ENCODE measurements at regions not wholly inside any gene's neighbourhood (a gene's known extent, or its start where the extent isn't known, plus 50 kb on each side); places are given as distances from the start of the nearest gene placed in this dataset.

GRCh38 chr3:65029130-65029529, 341.3 kb upstream of the ADAMTS9 start:
- Histone ChIP-seq H3K4me1 (no peaks in the 10 kb centered on the region), H3K36me3 (no peaks in the 10 kb centered on the region), H3K9me3 (no peaks in the 10 kb centered on the region), H3K27me3 (no peaks in the 10 kb centered on the region), H3K27ac (no peak overlapping the region), H3K4me3 (no peak overlapping the region)
- TF ChIP-seq CTCF (IDR thresholded peaks at IDR 0.05): no peak
- DNase-seq: no peak
- intact Hi-C loops (cut with DNase I; ENCODE audit: low total_unique reads): no loop called here

GRCh38 chr3:65028024-65028423, 340.2 kb upstream of the ADAMTS9 start:
- intact Hi-C loops (cut with DNase I; ENCODE audit: low total_unique reads): no loop called here
- TF ChIP-seq CTCF (IDR thresholded peaks at IDR 0.05): no peak
- Histone ChIP-seq H3K4me1 (no peaks in the 10 kb centered on the region), H3K4me3 (no peak overlapping the region), H3K27me3 (no peaks in the 10 kb centered on the region), H3K27ac (no peak overlapping the region), H3K36me3 (peaks cover 0 to under 1% (median 0%) of the 10 kb centered on the region in 3 donors), H3K9me3 (no peaks in the 10 kb centered on the region)
- no peak for DNase-seq

GRCh38 chr3:65027335-65027734, 339.5 kb upstream of the ADAMTS9 start:
- no peak for TF ChIP-seq CTCF (IDR thresholded peaks at IDR 0.05)
- Histone ChIP-seq H3K4me3 (no peak overlapping the region), H3K27me3 (no peaks in the 10 kb centered on the region), H3K4me1 (no peaks in the 10 kb centered on the region), H3K36me3 (peaks cover 0 to 8% (median 0%) of the 10 kb centered on the region in 3 donors), H3K9me3 (no peaks in the 10 kb centered on the region), H3K27ac (no peak overlapping the region)
- DNase-seq: no peak
- intact Hi-C loops (cut with DNase I; ENCODE audit: low total_unique reads): no loop called here

- no peak overlapping the region for H3K27ac ChIP-seq
- peaks cover 0 to 8% (median 0%) of the 10 kb centered on the region in 3 donors for H3K36me3 ChIP-seq
- no peaks in the 10 kb centered on the region for H3K4me1 ChIP-seq
- DNase-seq: no peak
- H3K9me3 ChIP-seq: no peaks in the 10 kb centered on the region
- no peak overlapping the region for H3K4me3 ChIP-seq
- TF ChIP-seq CTCF (IDR thresholded peaks at IDR 0.05): no peak
- intact Hi-C loops (cut with DNase I; ENCODE audit: low total_unique reads): no loop called here
- H3K27me3 ChIP-seq: no peaks in the 10 kb centered on the region
Observed at GRCh38 chr3:65026151-65026550, 338.4 kb upstream of the ADAMTS9 start.

- H3K27me3 ChIP-seq: no peaks in the 10 kb centered on the region
- intact Hi-C loops (cut with DNase I; ENCODE audit: low total_unique reads): no loop called here
- no peak overlapping the region for H3K4me3 ChIP-seq
- no peak for DNase-seq
- no peak for TF ChIP-seq CTCF (IDR thresholded peaks at IDR 0.05)
- no peak overlapping the region for H3K27ac ChIP-seq
- H3K4me1 ChIP-seq: no peaks in the 10 kb centered on the region
- no peaks in the 10 kb centered on the region for H3K9me3 ChIP-seq
- H3K36me3 ChIP-seq: peaks cover 0 to 8% (median 0%) of the 10 kb centered on the region in 3 donors
Observed at GRCh38 chr3:65024148-65024547, 336.3 kb upstream of the ADAMTS9 start.

All from tibial artery (tissue), 4 donors.